NB4 (cell line): ENCODE measurements at regions not wholly inside any gene's neighbourhood (a gene's known extent, or its start where the extent isn't known, plus 50 kb on each side); places are given as distances from the start of the nearest gene placed in this dataset.

Experiments
- DNase-seq: peaks from one replicate; pipeline ENCODE4 v3.0.0; 2010; ENCODE audit warnings: low read depth
- H3K4me3 ChIP-seq: one replicate; pipeline ENCODE4 v1.5.1; 2011; ENCODE audit warnings: mild to moderate bottlenecking, low read depth, low read length, moderate library complexity
- CTCF ChIP-seq: IDR thresholded peaks from one replicate; pipeline ENCODE4 v1.5.1; 2012; ENCODE audit warnings: low read depth, low read length
- MAX ChIP-seq: IDR thresholded peaks from 2 replicates; pipeline ENCODE4 v1.6.1; 2011; ENCODE audit warnings: low read depth, low read length
- MYC ChIP-seq: IDR thresholded peaks from 2 replicates; pipeline ENCODE4 v1.6.1; 2011; ENCODE audit warnings: low read depth, low read length
- POLR2A ChIP-seq: IDR thresholded peaks from 2 replicates; pipeline ENCODE4 v1.6.1; 2011; ENCODE audit warnings: mild to moderate bottlenecking; ENCODE audit not compliant: insufficient read length; ENCODE audit errors: extremely low read depth

- TF ChIP-seq MYC = no peak
- TF ChIP-seq MAX = no peak
- TF ChIP-seq POLR2A = no peak
- TF ChIP-seq CTCF = no peak
- no peak overlapping the region for H3K4me3 ChIP-seq
- DNase-seq = no peak
These were observed 1794.1 kb upstream of the LRRTM1 start for GRCh38 chr2:82098617-82099016.

- DNase-seq = no peak
- no peak for TF ChIP-seq MYC
- TF ChIP-seq CTCF = no peak
- no peak for TF ChIP-seq POLR2A
- H3K4me3 ChIP-seq = no peak overlapping the region
These were observed 1785.0 kb upstream of the LRRTM1 start for GRCh38 chr2:82089518-82089917.

GRCh38 chr2:82084679-82085392 lies 1780.3 kb upstream of the LRRTM1 start:
- no peak for DNase-seq
- H3K4me3 ChIP-seq = no peak overlapping the region
- TF ChIP-seq MAX = no peak

- H3K4me3 ChIP-seq = no peak overlapping the region
- TF ChIP-seq POLR2A (no peak), MYC (no peak), CTCF (no peak), MAX (no peak)
- no peak for DNase-seq
These were observed 1771.3 kb upstream of the LRRTM1 start for GRCh38 chr2:82075875-82076274.

GRCh38 chr2:82062463-82062862 lies 1757.9 kb upstream of the LRRTM1 start:
- DNase-seq = no peak
- TF ChIP-seq POLR2A (no peak), MAX (no peak), MYC (no peak), CTCF (no peak)

GRCh38 chr2:82055846-82056245 lies 1751.3 kb upstream of the LRRTM1 start:
- TF ChIP-seq CTCF (no peak), POLR2A (no peak), MYC (no peak), MAX (no peak)
- DNase-seq = no peak
- H3K4me3 ChIP-seq = no peak overlapping the region

More at GRCh38 chr2:82062463-82062862, 1757.9 kb upstream of the LRRTM1 start:
- no peak overlapping the region for H3K4me3 ChIP-seq
